Psoas muscle (tissue), 7 donors: ENCODE measurements at regions not wholly inside any gene's neighbourhood (a gene's known extent, or its start where the extent isn't known, plus 50 kb on each side); places are given as distances from the start of the nearest gene placed in this dataset.

Experiments
- ATAC-seq, 4 donors: fragments of 200-7000 bp; cut with Tn5 transposase; one replicate each; pipeline ENCODE4 v1.9.1; 2020; ENCODE audit warnings: moderate library complexity in 3 of 4, mild to moderate bottlenecking in 2 of 4
- DNase-seq, 2 donors: peaks; one replicate each; pipeline ENCODE4 v3.0.0-alpha.2; 2020
- H3K27ac ChIP-seq: fragments of 200-600 bp; one replicate; pipeline ENCODE4 v1.8.0; 2022
- H3K27me3 ChIP-seq, 3 donors: fragments of 200-600 bp in 1 of 3; one replicate each; pipeline versions ENCODE4 v1.6.1 to v1.8.0; 2013 to 2022; ENCODE audit warnings: low read length in 2 of 3, mild to moderate bottlenecking in 2 of 3, moderate library complexity in 1 of 3; ENCODE audit not compliant: insufficient read depth in 3 of 3
- H3K36me3 ChIP-seq, 2 donors: fragments of 200-600 bp in 1 of 2; one replicate each; pipeline versions ENCODE4 v1.6.1 to v1.8.0; 2013 to 2022; ENCODE audit warnings: low read depth in 1 of 2, mild to moderate bottlenecking in 1 of 2, moderate library complexity in 1 of 2; ENCODE audit not compliant: insufficient read depth in 1 of 2
- H3K4me1 ChIP-seq: fragments of 200-600 bp; one replicate; pipeline ENCODE4 v1.8.0; 2022
- H3K4me3 ChIP-seq: fragments of 200-600 bp; one replicate; pipeline ENCODE4 v1.8.0; 2022; ENCODE audit warnings: mild to moderate bottlenecking
- H3K9me3 ChIP-seq: fragments of 200-600 bp; one replicate; pipeline ENCODE4 v1.8.0; 2022
- WGBS, 3 donors: extraction: QIAGEN DNeasy Blood & Tissue Kit; methylation state at CpG; one replicate each; pipeline versions ENCODE4 v1.1.6 to v1.1.7; 2013; 5-methylcytosine and 5-hydroxymethylcytosine counted together
- intact Hi-C, 2 donors: fragments of 100-400 bp; cut with DNase I; formaldehyde crosslinking; loops; one replicate each; pipeline versions ENCODE4 v1.11.0 to v1.14.2; 2022
- TF ChIP-seq, protein P1 (sequence below): fragments of 200-600 bp; IDR thresholded peaks from one replicate; pipeline ENCODE4 v1.8.0; 2022; ENCODE audit warnings: antibody characterized with exemption
- donor health status: healthy with polysubstance abuse.
- donor health status: DM: no; HTN: no; CAD: no; lungs with moderate emphysema.
- donor health status: Bipolar disorder and iron deficiency.
- donor health status: healthy.
- donor health status: DM: yes; HTN: yes; CAD: no.
- donor health status: DM: no; HTN: no; CAD: no.
- donor health status: DM: yes; HTN: yes; CAD: no.

DNA sequence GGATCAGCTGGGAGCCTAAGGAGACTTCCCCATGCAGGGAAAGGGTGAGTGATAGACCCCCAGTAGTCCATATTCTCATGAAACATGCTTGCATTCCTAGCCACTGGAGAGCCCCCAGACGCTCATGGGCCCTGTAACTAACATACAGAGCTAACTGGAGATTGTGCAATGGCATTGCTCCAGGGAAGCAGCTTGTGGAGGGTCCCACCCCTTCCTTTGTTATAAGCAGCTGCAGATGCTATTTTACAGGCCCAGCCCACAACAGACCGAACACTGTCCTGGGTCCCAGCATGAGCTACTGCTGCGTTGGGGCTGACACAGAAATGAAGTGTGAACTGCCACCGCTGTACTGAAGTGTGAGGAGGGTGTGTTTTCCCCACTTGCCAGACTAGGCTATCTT lies 1465.7 kb upstream of the DIAPH2 start:
- Histone ChIP-seq H3K27ac (no peak overlapping the region), H3K4me3 (no peak overlapping the region), H3K9me3 (peaks cover 3% of the 10 kb centered on the region), H3K36me3 (no peaks in the 10 kb centered on the region), H3K4me1 (no peaks in the 10 kb centered on the region), H3K27me3 (peaks cover 0 to 7% (median 0%) of the 10 kb centered on the region in 3 donors)
- WGBS, 3 donors = 28 to 32% (median 30%) methylated on average over 2 to 4 of the region's 4 CpGs
- intact Hi-C loops = no loop called here
- ATAC-seq (no peak), DNase-seq (no peak)
- TF ChIP-seq, protein P1, sequence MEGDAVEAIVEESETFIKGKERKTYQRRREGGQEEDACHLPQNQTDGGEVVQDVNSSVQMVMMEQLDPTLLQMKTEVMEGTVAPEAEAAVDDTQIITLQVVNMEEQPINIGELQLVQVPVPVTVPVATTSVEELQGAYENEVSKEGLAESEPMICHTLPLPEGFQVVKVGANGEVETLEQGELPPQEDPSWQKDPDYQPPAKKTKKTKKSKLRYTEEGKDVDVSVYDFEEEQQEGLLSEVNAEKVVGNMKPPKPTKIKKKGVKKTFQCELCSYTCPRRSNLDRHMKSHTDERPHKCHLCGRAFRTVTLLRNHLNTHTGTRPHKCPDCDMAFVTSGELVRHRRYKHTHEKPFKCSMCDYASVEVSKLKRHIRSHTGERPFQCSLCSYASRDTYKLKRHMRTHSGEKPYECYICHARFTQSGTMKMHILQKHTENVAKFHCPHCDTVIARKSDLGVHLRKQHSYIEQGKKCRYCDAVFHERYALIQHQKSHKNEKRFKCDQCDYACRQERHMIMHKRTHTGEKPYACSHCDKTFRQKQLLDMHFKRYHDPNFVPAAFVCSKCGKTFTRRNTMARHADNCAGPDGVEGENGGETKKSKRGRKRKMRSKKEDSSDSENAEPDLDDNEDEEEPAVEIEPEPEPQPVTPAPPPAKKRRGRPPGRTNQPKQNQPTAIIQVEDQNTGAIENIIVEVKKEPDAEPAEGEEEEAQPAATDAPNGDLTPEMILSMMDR = no peak

DNA sequence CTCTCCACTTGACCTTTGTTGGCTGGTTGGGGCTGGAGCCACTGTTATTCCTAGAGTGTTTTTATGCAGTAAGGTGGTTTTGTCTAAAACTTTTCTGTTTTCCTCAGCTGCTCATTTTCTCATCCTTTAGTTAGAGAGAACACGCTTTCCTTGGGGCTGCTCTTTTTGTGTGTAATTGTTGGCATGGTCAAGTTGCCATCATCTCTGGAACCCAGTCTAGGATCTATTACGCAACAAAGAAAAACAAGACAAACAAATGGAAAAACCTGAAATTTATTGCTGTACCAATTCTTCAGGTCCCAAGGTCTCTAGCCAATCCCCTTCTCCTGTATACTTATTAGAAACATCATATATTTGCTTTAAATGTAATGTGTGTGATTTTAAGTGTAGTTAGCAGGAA lies 1436.3 kb upstream of the DIAPH2 start:
- no peak for ATAC-seq
- Histone ChIP-seq H3K36me3 (no peaks in the 10 kb centered on the region), H3K9me3 (peaks cover 14% of the 10 kb centered on the region), H3K27ac (no peak overlapping the region), H3K4me1 (no peaks in the 10 kb centered on the region), H3K4me3 (no peak overlapping the region), H3K27me3 (no peaks in the 10 kb centered on the region)
- no peak for DNase-seq
- TF ChIP-seq, protein P1 = no peak
- intact Hi-C loops = no loop called here
- 77 to 92% (median 78%) methylated on average over 2 of the region's 2 CpGs for WGBS, 3 donors

DNA sequence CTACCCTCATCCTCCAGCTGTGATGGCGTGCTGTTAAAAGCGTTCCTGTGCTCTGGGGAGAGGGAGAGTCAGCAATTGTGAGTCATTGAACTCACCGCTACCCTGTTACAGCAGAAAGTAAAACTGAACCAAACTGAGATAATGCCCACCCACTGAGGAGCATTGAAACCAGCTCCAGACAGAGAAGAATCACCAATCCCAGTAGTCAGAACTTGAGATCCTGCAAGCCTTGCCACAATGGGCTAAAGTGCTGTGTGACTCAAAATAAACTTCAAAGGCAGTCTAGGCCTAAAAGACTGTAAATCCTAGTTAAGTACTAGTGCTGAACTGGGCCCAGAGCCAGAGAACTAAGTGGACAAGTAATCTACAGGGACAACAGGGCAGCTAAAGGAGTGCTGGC lies 1394.2 kb upstream of the DIAPH2 start:
- intact Hi-C loops = no loop called here
- 66 to 84% (median 75%) methylated on average over 3 of the region's 3 CpGs for WGBS, 3 donors

DNA sequence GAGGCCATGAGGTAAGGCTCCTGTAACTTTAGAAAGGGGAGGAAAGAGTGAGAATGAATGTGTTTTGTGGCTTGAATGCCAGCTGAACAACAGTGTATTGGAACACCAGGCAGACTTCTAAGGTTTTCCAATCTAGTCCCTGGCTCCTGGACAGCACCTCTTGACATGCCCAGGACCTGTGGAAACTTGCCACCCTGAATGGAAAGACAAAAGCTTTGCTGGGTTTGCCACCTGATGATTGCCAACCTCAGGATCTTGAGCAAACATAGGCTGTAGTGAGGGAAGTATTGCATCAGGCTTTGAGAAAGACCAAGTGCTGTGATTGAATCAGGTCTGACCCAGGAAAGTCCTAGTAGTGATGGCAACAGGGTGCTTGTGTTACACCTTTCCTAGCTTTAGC lies 1393.1 kb upstream of the DIAPH2 start:
- TF ChIP-seq, protein P1 = no peak
- Histone ChIP-seq H3K27me3 (no peaks in the 10 kb centered on the region), H3K36me3 (no peaks in the 10 kb centered on the region), H3K4me3 (no peak overlapping the region), H3K4me1 (no peaks in the 10 kb centered on the region), H3K27ac (no peak overlapping the region), H3K9me3 (no peaks in the 10 kb centered on the region)
- no peak for DNase-seq
- ATAC-seq = no peak
- intact Hi-C loops = no loop called here

More for the DNA sequence above, 1394.2 kb upstream of the DIAPH2 start:
- Histone ChIP-seq H3K4me1 (no peaks in the 10 kb centered on the region), H3K27me3 (no peaks in the 10 kb centered on the region), H3K9me3 (no peaks in the 10 kb centered on the region), H3K4me3 (no peak overlapping the region), H3K36me3 (no peaks in the 10 kb centered on the region), H3K27ac (no peak overlapping the region)
- ATAC-seq (no peak), DNase-seq (no peak)
- TF ChIP-seq, protein P1 = no peak

DNA sequence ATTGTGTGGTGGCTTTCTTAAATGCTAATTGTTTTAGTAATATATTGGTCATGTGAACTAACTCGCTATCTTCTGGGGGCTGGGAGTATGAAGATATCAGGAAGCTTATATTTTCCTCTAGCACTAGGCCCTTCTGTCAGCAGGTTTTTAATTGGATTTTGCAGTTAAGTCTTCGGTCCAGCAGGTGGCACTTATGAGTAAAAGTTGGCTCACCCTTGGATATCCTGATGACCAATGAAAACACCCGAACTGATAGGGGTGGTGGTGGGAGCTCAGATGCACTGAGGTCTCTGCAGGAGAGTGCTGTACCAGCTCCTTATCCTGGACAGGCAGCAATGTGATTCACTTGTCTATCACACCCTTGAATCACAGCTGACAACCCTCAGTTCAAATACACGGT lies 1365.8 kb upstream of the DIAPH2 start:
- Histone ChIP-seq H3K27ac (no peak overlapping the region), H3K9me3 (no peaks in the 10 kb centered on the region), H3K4me3 (no peak overlapping the region), H3K4me1 (no peaks in the 10 kb centered on the region), H3K27me3 (no peaks in the 10 kb centered on the region), H3K36me3 (no peaks in the 10 kb centered on the region)
- DNase-seq (no peak), ATAC-seq (no peak)
- intact Hi-C loops = no loop called here
- WGBS, 3 donors = 40 to 56% (median 50%) methylated on average over 4 of the region's 4 CpGs
- TF ChIP-seq, protein P1 = no peak
